OCI-LY1 (cell line): ENCODE measurements at regions not wholly inside any gene's neighbourhood (a gene's known extent, or its start where the extent isn't known, plus 50 kb on each side); places are given as distances from the start of the nearest gene placed in this dataset.

Experiments
- H2AFZ ChIP-seq: fragments of 200-600 bp; sonication (generic), shearing (Covaris generic); 2 replicates; pipeline ENCODE4 v1.6.0; 2014; ENCODE audit warnings: antibody characterized with exemption, mild to moderate bottlenecking, low read length
- H3F3A ChIP-seq: fragments of 200-600 bp; sonication (generic), shearing (Covaris generic); 2 replicates; pipeline ENCODE4 v1.6.0; 2014; ENCODE audit warnings: mild to moderate bottlenecking, antibody characterized with exemption, low read length, moderate library complexity; ENCODE audit not compliant: insufficient read depth
- H3K27ac ChIP-seq: fragments of 200-600 bp; sonication (generic); 2 replicates; pipeline ENCODE4 v1.5.1; 2014; ENCODE audit warnings: low read length, mixed run types, mild to moderate bottlenecking, low read depth; ENCODE audit not compliant: poor library complexity, severe bottlenecking
- H3K27me3 ChIP-seq: fragments of 200-600 bp; sonication (generic); 2 replicates; pipeline ENCODE4 v1.6.0; 2014; ENCODE audit warnings: antibody characterized with exemption, mild to moderate bottlenecking, low read length, moderate library complexity; ENCODE audit not compliant: insufficient read depth
- H3K36me3 ChIP-seq: fragments of 200-600 bp; sonication (generic); 2 replicates; pipeline ENCODE4 v1.6.1; 2014; ENCODE audit warnings: mild to moderate bottlenecking, antibody characterized with exemption, low read length, moderate library complexity, mixed read lengths; ENCODE audit not compliant: insufficient read depth
- H3K4me1 ChIP-seq: fragments of 200-600 bp; sonication (generic); 2 replicates; pipeline ENCODE4 v1.5.1; 2014; ENCODE audit warnings: mild to moderate bottlenecking, low read length, moderate library complexity; ENCODE audit not compliant: insufficient read depth, severe bottlenecking
- H3K4me2 ChIP-seq: fragments of 200-600 bp; sonication (generic), shearing (Covaris generic); 2 replicates; pipeline ENCODE4 v1.6.1; 2014; ENCODE audit warnings: low read length
- H3K4me3 ChIP-seq: fragments of 200-600 bp; sonication (generic); 2 replicates; pipeline ENCODE4 v1.5.1; 2014; ENCODE audit warnings: low read length, low read depth, mild to moderate bottlenecking, mixed read lengths; ENCODE audit not compliant: poor library complexity, severe bottlenecking
- H3K79me2 ChIP-seq: fragments of 200-600 bp; shearing (Covaris generic); 2 replicates; pipeline ENCODE4 v1.6.1; 2016; ENCODE audit warnings: mixed run types, low read length, mixed read lengths; ENCODE audit not compliant: insufficient read depth
- H3K9ac ChIP-seq: fragments of 200-600 bp; sonication (generic), shearing (Covaris generic); 2 replicates; pipeline ENCODE4 v1.6.1; 2014; ENCODE audit warnings: mild to moderate bottlenecking, low read length, mixed read lengths
- H3K9me2 ChIP-seq: fragments of 200-600 bp; sonication (generic), shearing (Covaris generic); 2 replicates; pipeline ENCODE4 v1.6.1; 2014; ENCODE audit warnings: low read depth, mild to moderate bottlenecking, low read length, mixed read lengths
- H3K9me3 ChIP-seq: fragments of 200-600 bp; shearing (Covaris generic); 2 replicates; pipeline ENCODE4 v1.6.1; 2014; ENCODE audit warnings: low read length, mixed read lengths
- H4K20me1 ChIP-seq: fragments of 200-600 bp; sonication (generic), shearing (Covaris generic); 2 replicates; pipeline ENCODE4 v1.6.0; 2016; ENCODE audit warnings: mild to moderate bottlenecking, low read length; ENCODE audit not compliant: insufficient read depth
- CTCF ChIP-seq: fragments of 200-600 bp; sonication (generic), shearing (Covaris generic); IDR thresholded peaks from 2 replicates; pipeline ENCODE4 v1.5.1; 2017; ENCODE audit warnings: mild to moderate bottlenecking, antibody characterized with exemption, low read length, moderate library complexity, mixed read lengths
- EZH2 ChIP-seq: fragments of 200-600 bp; sonication (generic), shearing (Covaris generic); IDR thresholded peaks from 2 replicates; pipeline ENCODE4 v1.8.0; 2017; ENCODE audit warnings: borderline replicate concordance, mixed run types, mild to moderate bottlenecking, antibody characterized with exemption, low read length, moderate library complexity, mixed read lengths

- Histone ChIP-seq H4K20me1 (no peaks in the 10 kb centered on the region), H3K79me2 (no peaks in the 10 kb centered on the region), H3K9ac (no peak overlapping the region), H3K4me2 (no peak overlapping the region), H2AFZ (no peak overlapping the region), H3K27ac (no peak overlapping the region), H3K4me1 (no peaks in the 10 kb centered on the region), H3K9me3 (no peaks in the 10 kb centered on the region), H3K36me3 (no peaks in the 10 kb centered on the region), H3F3A (no peaks in the 10 kb centered on the region), H3K9me2 (no peaks in the 10 kb centered on the region), H3K4me3 (no peak overlapping the region), H3K27me3 (no peaks in the 10 kb centered on the region)
- TF ChIP-seq EZH2, result no peak
- TF ChIP-seq CTCF, result no peak
Measured at GRCh38 chr3:952906-953305, 139.9 kb upstream of the CNTN6 start.

GRCh38 chr3:963255-963654 is 129.6 kb upstream of the CNTN6 start:
- no peaks in the 10 kb centered on the region for H4K20me1 ChIP-seq
- no peak overlapping the region for H3K4me3 ChIP-seq
- H3K79me2 ChIP-seq, result no peaks in the 10 kb centered on the region
- no peaks in the 10 kb centered on the region for H3K4me1 ChIP-seq
- H3K4me2 ChIP-seq, result no peak overlapping the region
- no peaks in the 10 kb centered on the region for H3K27me3 ChIP-seq
- TF ChIP-seq EZH2 (no peak), CTCF (no peak)
- no peak overlapping the region for H3K27ac ChIP-seq
- no peaks in the 10 kb centered on the region for H3K9me3 ChIP-seq
- H3F3A ChIP-seq, result no peaks in the 10 kb centered on the region
- H2AFZ ChIP-seq, result no peak overlapping the region
- H3K36me3 ChIP-seq, result no peaks in the 10 kb centered on the region
- H3K9me2 ChIP-seq, result no peaks in the 10 kb centered on the region
- no peak overlapping the region for H3K9ac ChIP-seq

- Histone ChIP-seq H3F3A (no peaks in the 10 kb centered on the region), H3K9me2 (no peaks in the 10 kb centered on the region), H3K27ac (no peak overlapping the region), H3K79me2 (no peaks in the 10 kb centered on the region), H4K20me1 (no peaks in the 10 kb centered on the region), H2AFZ (no peak overlapping the region), H3K4me2 (no peak overlapping the region), H3K27me3 (no peaks in the 10 kb centered on the region), H3K4me1 (no peaks in the 10 kb centered on the region), H3K9ac (no peak overlapping the region), H3K9me3 (no peaks in the 10 kb centered on the region), H3K4me3 (no peak overlapping the region), H3K36me3 (no peaks in the 10 kb centered on the region)
- TF ChIP-seq EZH2 (no peak), CTCF (no peak)
Measured at GRCh38 chr3:963755-964154, 129.1 kb upstream of the CNTN6 start.
